B cell (primary cell): ENCODE measurements at regions not wholly inside any gene's neighbourhood (a gene's known extent, or its start where the extent isn't known, plus 50 kb on each side); places are given as distances from the start of the nearest gene placed in this dataset.

Experiments
- CTCF ChIP-seq: fragments of 200-600 bp; IDR thresholded peaks from one replicate; pipeline ENCODE4 v1.8.0; 2022; ENCODE audit warnings: antibody characterized with exemption, mild to moderate bottlenecking
- EZH2 ChIP-seq: IDR thresholded peaks from 2 replicates; pipeline ENCODE4 v1.6.1; 2012; ENCODE audit warnings: borderline replicate concordance, low read depth, mild to moderate bottlenecking, moderate library complexity, low read length; ENCODE audit not compliant: insufficient read depth, poor library complexity, severe bottlenecking

DNA sequence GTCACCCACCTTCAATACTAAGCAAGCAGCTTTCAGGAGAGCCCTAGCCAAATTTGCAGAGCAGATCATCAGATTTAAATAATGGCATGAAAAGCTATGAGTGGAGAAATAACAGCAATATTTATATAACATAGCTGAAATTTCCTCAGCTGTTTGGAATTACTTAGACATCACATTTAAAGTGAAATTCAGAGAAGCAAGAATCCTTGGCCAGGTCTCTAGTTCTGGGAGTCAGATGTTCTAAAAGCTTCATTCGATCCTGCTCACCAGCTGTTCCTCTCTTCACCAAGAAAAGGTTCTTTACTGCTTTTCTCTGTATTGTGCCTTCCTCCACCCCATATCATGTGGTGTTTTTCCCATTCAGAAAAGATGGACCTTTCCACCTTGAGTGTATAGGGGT lies 152.3 kb upstream of the JAG1 start:
- TF ChIP-seq CTCF (no peak), EZH2 (no peak)
